Kasumi-1 (cell line): ENCODE measurements at regions not wholly inside any gene's neighbourhood (a gene's known extent, or its start where the extent isn't known, plus 50 kb on each side); places are given as distances from the start of the nearest gene placed in this dataset.

ENCODE experiments used
- DNase-seq, 2 experiments: peaks; one replicate each; lab custom pipeline; 2025; lab: John Stamatoyannopoulos, UW

DNA sequence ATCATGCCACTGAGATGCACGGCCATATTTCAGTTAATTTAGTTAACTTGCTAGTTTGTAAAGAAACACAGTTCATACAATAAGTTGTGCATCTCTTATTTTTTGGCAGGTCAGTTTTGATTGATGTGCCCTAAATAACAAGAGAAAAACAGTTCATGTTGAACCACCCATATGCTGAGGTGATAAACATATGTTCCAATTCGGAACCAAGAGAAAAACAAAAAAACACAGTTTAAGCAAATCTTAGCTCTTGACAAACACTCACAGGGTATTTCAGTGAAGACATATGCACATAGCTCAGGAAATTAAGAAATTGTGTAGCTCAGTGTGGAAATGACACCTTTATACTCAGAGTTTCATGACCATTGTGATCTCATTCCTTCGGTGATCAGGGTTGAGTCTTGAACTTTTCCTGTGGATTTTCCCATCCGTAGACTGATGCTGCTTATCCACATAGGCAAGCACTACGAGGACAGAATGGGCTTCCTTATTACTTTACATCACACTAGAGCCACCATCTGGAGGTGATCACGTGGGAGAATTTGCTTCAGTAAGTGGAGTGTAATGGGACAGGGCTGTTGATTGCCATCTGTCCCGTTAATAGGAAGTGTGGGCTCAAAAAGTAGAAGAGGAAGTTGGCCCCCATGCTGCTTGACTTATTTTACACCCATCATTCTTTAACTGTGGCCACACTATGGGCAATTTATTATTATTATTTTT, 773.0 kb downstream of the MTRR start:
- no peak for DNase-seq

GRCh38 chr5:8644377-8644776, 775.4 kb downstream of the MTRR start:
- DNase-seq: no peak

- DNase-seq: no peak
Observed at GRCh38 chr5:8647111-8647510, 778.2 kb downstream of the MTRR start.

- no peak for DNase-seq
Observed at GRCh38 chr5:8650186-8650585, 781.2 kb downstream of the MTRR start.

DNA sequence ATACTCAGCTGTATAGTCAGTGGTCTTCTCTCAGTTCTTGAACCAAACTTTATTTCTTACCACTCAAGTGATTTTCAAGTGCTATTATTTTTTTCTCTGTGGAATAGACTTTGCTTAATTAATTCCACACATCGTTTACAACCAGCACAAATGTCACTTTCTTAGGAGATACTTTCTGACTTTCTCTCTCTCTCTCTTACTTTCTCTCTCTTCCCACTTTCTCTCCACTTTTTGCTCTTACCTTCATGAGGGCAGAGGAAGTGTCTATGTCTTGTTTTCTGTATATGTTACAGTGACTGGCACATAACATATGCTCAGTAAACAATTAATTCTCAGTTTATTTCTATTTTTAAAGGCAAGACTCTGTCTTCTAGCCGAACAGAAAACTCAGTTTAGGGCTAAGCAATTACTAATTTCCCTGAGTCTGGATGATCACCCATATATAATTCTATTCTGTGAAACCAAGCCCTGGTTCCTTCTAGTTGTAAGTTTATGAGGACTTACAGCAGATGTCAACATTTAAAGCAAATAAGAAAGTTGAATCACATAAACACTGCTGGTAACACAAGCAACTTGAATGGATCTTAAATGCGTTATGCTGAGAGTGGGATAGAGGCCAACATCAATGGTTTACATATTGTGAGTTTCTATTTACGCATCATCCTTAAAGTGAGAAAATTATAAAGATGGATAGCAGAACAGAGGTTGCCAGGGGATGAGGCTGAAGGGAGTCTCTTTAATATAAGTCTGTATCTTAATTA, 791.4 kb downstream of the MTRR start:
- DNase-seq: no peak

- no peak for DNase-seq
Observed at GRCh38 chr5:8663374-8663773, 794.4 kb downstream of the MTRR start.

- no peak for DNase-seq
Observed at GRCh38 chr5:8675182-8675581, 806.2 kb downstream of the MTRR start.

DNA sequence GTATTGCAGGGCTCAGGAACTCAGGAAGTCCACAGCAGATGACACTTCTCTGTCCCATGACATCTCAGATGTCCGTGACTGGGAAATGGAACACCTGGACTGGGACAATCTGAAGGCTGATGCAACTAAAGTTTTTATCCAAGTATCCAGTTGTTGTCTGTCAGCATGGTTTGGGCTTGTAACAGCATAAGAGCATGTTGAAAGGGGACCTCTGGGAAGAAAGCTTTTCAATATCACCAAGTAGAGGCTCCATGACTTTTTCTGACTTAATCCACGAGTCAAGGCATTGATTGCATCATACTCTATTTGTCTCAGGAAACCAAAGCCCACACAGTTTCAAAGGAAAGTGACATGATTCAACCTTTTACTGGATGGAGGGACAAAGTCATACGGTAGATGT, 807.7 kb downstream of the MTRR start:
- DNase-seq: no peak

GRCh38 chr5:8682381-8682780, 813.4 kb downstream of the MTRR start:
- no peak for DNase-seq

DNA sequence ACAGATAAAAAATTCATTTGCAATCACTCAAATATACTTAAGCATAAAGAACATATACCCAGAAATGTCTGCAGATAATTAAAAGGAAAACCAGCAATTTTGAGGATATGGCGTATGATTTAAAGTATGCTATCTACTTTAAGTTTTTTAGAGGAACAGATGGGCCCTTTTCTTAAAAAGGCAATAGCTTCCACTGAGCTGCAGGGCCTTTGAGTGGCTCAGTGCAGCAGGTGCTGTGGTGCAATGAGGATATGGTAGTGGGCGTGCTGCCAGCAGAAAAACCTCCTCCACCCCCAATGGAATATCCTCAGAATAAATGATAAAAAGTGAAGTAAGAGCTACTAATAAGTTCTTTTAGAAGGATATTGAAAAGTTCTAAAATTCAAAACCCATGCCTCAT, 814.5 kb downstream of the MTRR start:
- peak; percentile 29 to 30 for DNase-seq

DNA sequence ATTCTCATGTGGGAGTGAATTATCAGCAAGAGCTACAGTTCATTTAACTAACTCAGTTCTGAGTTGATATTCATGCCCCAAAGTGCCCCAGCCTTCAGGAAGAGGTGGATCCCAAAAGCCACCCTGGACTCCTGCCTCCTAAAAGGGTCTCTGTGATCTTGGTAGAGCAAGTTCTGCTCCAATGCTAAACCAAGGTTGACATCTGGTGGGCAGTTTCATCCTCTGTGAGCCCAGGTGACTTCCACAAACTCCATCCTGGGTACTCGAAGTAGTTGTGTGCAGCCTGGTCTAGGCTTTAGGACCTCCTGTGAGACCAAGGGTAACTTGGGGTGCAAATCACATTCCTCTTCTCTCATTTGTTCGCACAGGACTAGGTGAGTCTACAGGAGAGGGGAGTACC, 816.8 kb downstream of the MTRR start:
- peak in 1 of 2 experiments; percentile 7 for DNase-seq

GRCh38 chr5:8686707-8687106, 817.8 kb downstream of the MTRR start:
- DNase-seq: no peak

DNA sequence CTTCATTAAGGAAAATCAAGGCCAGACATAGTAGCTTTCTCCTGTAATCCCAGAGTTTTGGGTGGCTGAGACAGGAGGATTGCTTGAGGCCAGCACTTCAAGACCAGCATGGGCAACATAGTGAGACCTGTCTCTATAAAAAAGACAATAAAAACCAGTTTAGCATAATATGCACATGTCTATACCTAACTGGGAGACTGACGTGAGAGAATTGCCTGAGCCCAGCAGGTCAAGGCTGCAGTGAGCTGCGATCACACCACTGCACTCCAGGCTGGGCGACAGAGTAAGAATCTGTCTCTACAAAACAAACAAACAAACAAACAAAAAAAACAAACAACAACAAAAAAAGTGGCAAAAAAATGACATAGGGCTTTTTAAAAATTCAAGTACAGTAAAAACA, 820.8 kb downstream of the MTRR start:
- no peak for DNase-seq

DNA sequence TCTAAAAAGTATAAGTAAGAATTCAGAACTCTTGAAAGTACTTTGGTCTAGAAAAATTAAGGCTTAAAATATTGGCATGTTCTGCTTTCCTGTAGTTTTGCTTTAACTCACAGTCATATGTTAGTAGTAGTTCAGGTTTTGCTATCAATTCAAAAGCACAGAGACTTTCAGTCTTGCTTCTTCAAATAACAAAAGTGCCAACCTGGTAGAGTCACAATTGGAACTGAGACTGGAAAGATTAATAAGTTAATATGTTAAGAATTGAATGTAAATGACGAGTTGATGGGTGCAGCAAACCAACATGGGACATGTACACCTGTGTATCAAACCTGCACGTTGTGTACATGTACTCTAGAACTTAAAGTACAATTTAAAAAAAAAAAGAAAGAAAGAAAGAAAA, 822.3 kb downstream of the MTRR start:
- DNase-seq: no peak

DNA sequence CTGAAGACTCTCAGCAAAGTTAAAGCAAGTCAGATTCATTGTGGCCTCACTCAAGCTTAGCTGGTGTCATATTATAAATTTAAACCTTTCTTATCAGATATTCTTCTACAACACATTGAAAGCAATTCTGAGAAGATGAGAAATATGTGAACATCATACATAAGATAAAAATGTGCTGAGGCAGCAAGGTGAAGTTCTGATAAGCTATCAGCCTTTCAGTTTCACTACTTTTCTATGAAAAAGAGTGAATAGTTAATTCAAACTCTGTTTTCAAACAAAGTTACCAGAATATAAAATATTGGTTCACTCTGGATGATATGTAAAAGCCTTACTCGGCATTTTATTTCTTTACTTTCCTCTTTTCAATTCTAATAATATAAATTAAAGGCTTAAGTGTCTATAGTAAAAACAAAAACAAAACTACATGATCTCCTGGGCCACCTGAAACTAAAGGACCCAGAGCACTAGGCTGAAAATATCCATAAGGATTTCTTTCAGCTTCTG, 824.4 kb downstream of the MTRR start:
- DNase-seq: no peak

DNA sequence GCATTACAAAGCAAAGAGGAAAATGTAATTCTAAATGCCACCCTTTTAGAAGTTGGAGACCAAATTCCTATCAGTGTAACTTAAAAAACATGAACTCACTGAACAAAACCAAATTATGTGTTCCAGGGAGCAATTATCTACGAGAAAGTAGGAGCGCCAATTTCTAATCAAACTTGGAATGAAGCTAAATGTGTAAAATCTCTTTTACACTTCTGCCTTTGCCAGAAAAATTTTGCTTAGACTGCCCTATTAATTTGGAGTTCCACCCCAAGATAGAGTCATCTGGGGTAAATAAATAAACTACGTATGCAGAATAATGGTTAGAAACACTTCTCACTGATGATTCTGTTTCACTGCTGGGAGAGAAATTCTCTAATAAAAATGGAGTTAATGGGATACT, 825.6 kb downstream of the MTRR start:
- no peak for DNase-seq

- no peak for DNase-seq
Observed at GRCh38 chr5:8695902-8696845, 827.2 kb downstream of the MTRR start.

DNA sequence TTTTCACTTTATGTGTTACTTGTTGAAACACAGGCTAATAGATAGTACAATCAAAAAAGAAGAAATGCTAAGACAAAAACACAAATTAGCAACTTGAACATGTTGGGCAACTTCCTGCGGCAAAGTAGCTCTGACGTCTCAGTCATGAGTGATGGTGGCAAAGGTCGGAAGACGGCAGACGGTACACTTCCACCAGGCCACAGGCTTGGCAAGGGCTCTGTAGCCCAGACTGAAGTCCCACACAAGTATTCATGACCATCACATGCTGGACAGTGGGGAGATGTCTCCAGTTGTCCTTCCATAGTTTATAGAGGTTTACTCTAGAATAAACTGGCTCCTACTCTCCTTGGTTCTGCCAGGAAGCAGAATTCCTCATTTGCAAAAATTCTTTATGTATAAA, 831.3 kb downstream of the MTRR start:
- DNase-seq: no peak

DNA sequence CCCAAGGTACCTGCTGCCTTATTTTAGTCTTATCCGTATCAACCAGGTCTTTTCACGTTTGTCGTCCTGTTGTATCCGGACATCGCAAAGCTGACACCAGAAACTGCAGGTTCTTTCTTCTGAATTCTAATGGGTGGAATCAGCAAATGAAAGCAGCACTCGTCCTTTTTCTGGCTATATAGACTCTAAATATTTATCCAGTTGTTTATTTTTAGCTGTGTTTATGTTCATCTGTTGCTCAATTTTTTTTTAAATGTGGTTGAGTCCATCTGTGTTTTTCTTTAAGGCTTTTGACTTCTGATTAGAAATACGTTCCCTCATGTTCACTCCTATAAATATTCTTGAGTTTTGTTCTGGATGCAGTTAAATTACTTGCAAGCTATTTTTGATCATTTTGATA, 831.7 kb downstream of the MTRR start:
- DNase-seq: no peak

DNA sequence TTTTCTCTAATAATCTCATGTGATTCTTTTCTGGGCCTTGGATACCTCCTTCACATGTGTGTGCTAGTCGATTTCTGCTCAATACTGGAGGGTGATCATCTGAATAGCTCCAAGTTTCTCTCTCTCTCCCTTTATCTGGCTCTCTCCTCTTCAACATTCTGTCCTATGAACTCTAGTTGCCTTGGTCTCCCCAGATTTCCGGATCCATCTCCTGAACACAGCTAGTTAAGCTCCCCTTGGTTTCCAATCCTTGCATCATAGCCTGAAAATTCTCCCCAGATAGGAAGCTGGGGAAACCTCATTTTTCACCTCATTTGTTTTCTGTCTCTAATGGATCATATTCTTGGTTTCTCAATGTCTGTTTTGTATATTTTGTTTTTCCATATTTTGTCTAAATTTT, 832.3 kb downstream of the MTRR start:
- DNase-seq: no peak

DNA sequence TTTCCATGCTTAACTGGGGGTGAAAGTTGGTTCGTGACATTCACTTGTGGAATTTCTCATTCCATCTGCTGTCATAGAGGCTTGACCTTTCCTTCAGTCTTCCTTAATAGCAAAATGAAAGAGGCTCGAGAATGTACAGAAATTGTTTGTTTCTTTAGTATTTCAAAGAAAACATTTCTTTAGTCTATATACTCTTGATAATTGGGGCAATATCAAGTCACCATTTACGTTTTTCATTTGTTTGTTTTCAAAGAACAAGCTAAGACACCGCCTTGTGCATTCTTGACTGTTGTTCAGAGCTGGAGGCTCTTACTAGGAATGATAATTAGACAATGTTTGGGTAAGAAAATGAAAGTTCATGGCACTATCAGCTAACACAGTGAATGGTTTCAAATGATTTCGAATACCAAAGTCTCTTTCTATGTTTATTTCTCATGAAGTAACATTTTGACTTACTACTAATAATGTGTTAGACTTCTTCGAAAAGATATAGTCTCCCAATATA, 835.4 kb downstream of the SEMA5A start:
- no peak for DNase-seq

DNA sequence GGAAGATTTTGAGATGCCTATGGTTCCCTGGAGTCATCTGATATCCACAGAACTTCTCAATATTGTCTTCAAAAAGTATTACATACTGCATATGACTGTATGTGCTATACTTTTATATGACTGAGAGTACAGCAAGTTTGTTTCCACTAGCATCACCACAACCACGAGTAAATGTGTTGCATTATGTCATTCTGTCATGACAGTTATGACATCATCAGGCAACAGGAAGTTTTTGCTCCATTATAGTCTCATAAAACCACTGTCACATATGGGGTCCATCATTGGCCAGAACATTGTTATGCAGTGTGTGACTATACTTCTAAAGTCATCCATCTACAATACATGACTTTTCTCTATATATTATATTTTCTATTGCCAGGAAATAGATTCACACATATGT, 831.7 kb downstream of the SEMA5A start:
- DNase-seq: no peak
